GM12878 (cell line): ENCODE measurements at regions not wholly inside any gene's neighbourhood (a gene's known extent, or its start where the extent isn't known, plus 50 kb on each side); places are given as distances from the start of the nearest gene placed in this dataset.

Source experiments
- ATAC-seq: fragments of 200-7000 bp; cut with Tn5 transposase; 3 replicates; pipeline ENCODE4 v1.9.1; 2020; ENCODE audit warnings: mild to moderate bottlenecking, moderate library complexity
- BruUV-seq: library from RNA; stranded (reverse); fragments of 400-500 nt; replicated peaks from 2 replicates; lab custom pipeline; 2021; lab: Mats Ljungman, UMichigan
- CTCF ChIA-PET: fragments of 300-600 bp; sonication (Branson Sonifier 250); formaldehyde crosslinking; extraction: SDS; loops from one replicate; lab custom pipeline; 2021; ENCODE audit warnings: inconsistent platforms; lab: Yijun Ruan, JAX
- POLR2A ChIA-PET: fragments of 350-600 bp; formaldehyde crosslinking; extraction: SDS; loops from one replicate; lab custom pipeline; 2021; ENCODE audit warnings: inconsistent platforms; lab: Charles Lee
- RAD21 ChIA-PET: fragments of 300-600 bp; sonication (Branson Sonifier 250); formaldehyde crosslinking; loops from one replicate; lab custom pipeline; 2023; ENCODE audit warnings: antibody characterized with exemption; ENCODE audit not compliant: unreplicated experiment; lab: Charles Lee
- SMC1A ChIA-PET: fragments of 300-600 bp; sonication (Branson Sonifier 250); formaldehyde crosslinking; loops from one replicate; lab custom pipeline; 2023; ENCODE audit not compliant: unreplicated experiment, uncharacterized antibody; lab: Charles Lee
- DNase-seq: peaks from one replicate; pipeline ENCODE4 v3.0.0-alpha.2; 2011; ENCODE audit warnings: low read depth, low spot score
- FAIRE-seq: peaks from 3 replicates; lab custom pipeline; 2011; peaks lifted over from hg19 to GRCh38; lab: Jason Lieb, UNC
- H2AFZ ChIP-seq: 2 replicates; pipeline ENCODE4 v1.6.0; 2011; ENCODE audit warnings: low read depth, low read length, control low read depth; ENCODE audit not compliant: control insufficient read depth
- H3K27ac ChIP-seq: 2 replicates; pipeline ENCODE4 v1.5.1; 2011; ENCODE audit warnings: control low read depth; ENCODE audit not compliant: control insufficient read depth, insufficient read depth
- H3K27me3 ChIP-seq, 2 experiments: replicated peaks in 1 of 2; 2 replicates each; pipeline versions ENCODE4 v1.6.0 to v1.6.1; 2011; ENCODE audit warnings: low read length in 1 of 2; ENCODE audit not compliant: control insufficient read depth in 2 of 2, insufficient read depth in 2 of 2
- H3K36me3 ChIP-seq, 2 experiments: 2 replicates each; pipeline ENCODE4 v1.5.1; 2011; ENCODE audit warnings: low read length in 1 of 2; ENCODE audit not compliant: control insufficient read depth in 2 of 2, insufficient read depth in 2 of 2
- H3K4me1 ChIP-seq: 2 replicates; pipeline ENCODE4 v1.6.1; 2011; ENCODE audit warnings: mild to moderate bottlenecking, low read length, moderate library complexity, mixed read lengths; ENCODE audit not compliant: control insufficient read depth, insufficient read depth
- H3K4me2 ChIP-seq: 2 replicates; pipeline ENCODE4 v1.6.0; 2011; ENCODE audit warnings: control low read depth; ENCODE audit not compliant: control insufficient read depth, insufficient read depth
- H3K4me3 ChIP-seq: fragments of 200-600 bp; sonication (generic); 2 replicates; pipeline ENCODE4 v1.5.1; 2016
- H3K79me2 ChIP-seq: 2 replicates; pipeline ENCODE4 v1.6.0; 2011; ENCODE audit warnings: low read length; ENCODE audit not compliant: control insufficient read depth, insufficient read depth
- H3K9ac ChIP-seq: 2 replicates; pipeline ENCODE4 v1.8.0; 2011; ENCODE audit warnings: low read length, control low read depth, mixed read lengths; ENCODE audit not compliant: control insufficient read depth, insufficient read depth
- H3K9me3 ChIP-seq: replicated peaks from 3 replicates; pipeline ENCODE4 v1.5.1; 2011; ENCODE audit warnings: mild to moderate bottlenecking, low read length; ENCODE audit not compliant: control insufficient read depth, insufficient read depth
- H4K20me1 ChIP-seq: 2 replicates; pipeline ENCODE4 v1.6.0; 2011; ENCODE audit not compliant: control insufficient read depth, insufficient read depth
- ATF7 ChIP-seq: fragments of 450-650 bp; IDR thresholded peaks from 2 replicates; pipeline ENCODE4 v1.6.1; 2016; ENCODE audit warnings: low read depth, mild to moderate bottlenecking
- CBFB ChIP-seq: IDR thresholded peaks from 2 replicates; pipeline ENCODE4 v1.6.1; 2016; ENCODE audit warnings: antibody characterized with exemption, low read depth
- CREB1 ChIP-seq: IDR thresholded peaks from 2 replicates; pipeline ENCODE4 v1.6.1; 2012; ENCODE audit warnings: low read depth, mild to moderate bottlenecking, inconsistent platforms
- EZH2 ChIP-seq: IDR thresholded peaks from 2 replicates; pipeline ENCODE4 v1.6.1; 2012; ENCODE audit warnings: low read depth, mild to moderate bottlenecking, control low read depth, inconsistent platforms, low read length, borderline replicate concordance; ENCODE audit not compliant: control insufficient read depth
- FOXK2 ChIP-seq: fragments of 450-650 bp; IDR thresholded peaks from 2 replicates; pipeline ENCODE4 v1.6.1; 2017; ENCODE audit warnings: mild to moderate bottlenecking, moderate library complexity
- FOXM1 ChIP-seq: IDR thresholded peaks from 2 replicates; pipeline ENCODE4 v1.6.1; 2012; ENCODE audit warnings: low read depth, mild to moderate bottlenecking, inconsistent platforms, low read length, moderate library complexity
- IRF3 ChIP-seq: fragments of 450-650 bp; IDR thresholded peaks from 2 replicates; pipeline ENCODE4 v1.6.1; 2014; ENCODE audit warnings: mild to moderate bottlenecking
- MYB ChIP-seq: fragments of 150-350 bp; IDR thresholded peaks from 2 replicates; pipeline ENCODE4 v1.6.1; 2014; ENCODE audit warnings: mild to moderate bottlenecking, low read depth, low read length, borderline replicate concordance
- RAD51 ChIP-seq: fragments of 450-650 bp; IDR thresholded peaks from 2 replicates; pipeline ENCODE4 v1.6.1; 2016; ENCODE audit warnings: moderate library complexity, mild to moderate bottlenecking, inconsistent platforms
- SIN3A ChIP-seq: IDR thresholded peaks from 2 replicates; pipeline ENCODE4 v1.6.1; 2012; ENCODE audit warnings: low read depth, low read length, improper control_type of control experiment
- SMAD1 ChIP-seq: fragments of 450-650 bp; IDR thresholded peaks from 2 replicates; pipeline ENCODE4 v1.6.1; 2018; ENCODE audit warnings: mild to moderate bottlenecking, low read depth; ENCODE audit not compliant: partially characterized antibody
- SMARCA5 ChIP-seq: fragments of 450-650 bp; IDR thresholded peaks from 2 replicates; pipeline ENCODE4 v1.6.1; 2017; ENCODE audit warnings: mild to moderate bottlenecking
- TBL1XR1 ChIP-seq: IDR thresholded peaks from 2 replicates; pipeline ENCODE4 v1.6.1; 2012; ENCODE audit warnings: low read depth, low read length, improper control_type of control experiment
- WRNIP1 ChIP-seq: IDR thresholded peaks from 2 replicates; pipeline ENCODE4 v1.6.1; 2011; ENCODE audit warnings: low read depth, low read length, improper control_type of control experiment, borderline replicate concordance
- YY1 ChIP-seq: IDR thresholded peaks from 2 replicates; pipeline ENCODE4 v1.6.1; 2011; ENCODE audit warnings: low read depth, mild to moderate bottlenecking, low read length
- ZNF217 ChIP-seq: fragments of 450-650 bp; IDR thresholded peaks from 2 replicates; pipeline ENCODE4 v1.6.1; 2017; ENCODE audit warnings: antibody characterized with exemption, mild to moderate bottlenecking
- ZNF384 ChIP-seq: IDR thresholded peaks from 2 replicates; pipeline ENCODE4 v1.6.1; 2012; ENCODE audit warnings: low read depth, mild to moderate bottlenecking, low read length, improper control_type of control experiment, borderline replicate concordance
- WGBS: methylation state at CpG from one replicate; pipeline ENCODE4 v1.1.6; 2016; ENCODE audit warnings: low lambda C conversion rate; ENCODE audit not compliant: insufficient replicate concordance, insufficient coverage; ENCODE audit errors: missing lambda C conversion rate; 5-methylcytosine and 5-hydroxymethylcytosine counted together
- in situ Hi-C: fragments of 300-500 bp; cut with MboI; formaldehyde crosslinking; loops from 9 replicates; pipeline ENCODE4 v1.14.3; 2018; ENCODE audit warnings: mixed read lengths
- intact Hi-C: fragments of 100-400 bp; cut with micrococcal nuclease; formaldehyde crosslinking; loops from one replicate; pipeline ENCODE4 v1.14.2; 2022; ENCODE audit not compliant: unreplicated experiment
- TF ChIP-seq, protein P1 (sequence below): fragments of 450-650 bp; IDR thresholded peaks from 2 replicates; pipeline ENCODE4 v1.6.1; 2018; ENCODE audit warnings: borderline replicate concordance, mild to moderate bottlenecking; ENCODE audit not compliant: partially characterized antibody

GRCh38 chr4:36467670-36468069 is 186.3 kb downstream of the DTHD1 start:
- no peak overlapping the region for H3K4me2 ChIP-seq
- WGBS = 0% methylated on average over 2 of the region's 2 CpGs
- no peak overlapping the region for H2AFZ ChIP-seq
- DNase-seq = no peak
- no peak for FAIRE-seq
- ChIA-PET CTCF (interaction anchor here (0.6 kb wide), 1 partner anchor 84 kb away, joined by 3 read pairs; no protein-coding TSS in a partner anchor), SMC1A (interaction anchor here (0.6 to 3.0 kb wide), 3 partner anchors 9 to 224 kb away, joined by 4 to 12 read pairs (median 5); no protein-coding TSS in a partner anchor), RAD21 (no interaction called here), POLR2A (no interaction called here)
- in situ Hi-C loops (no loop called here), intact Hi-C loops (no loop called here)
- no peak overlapping the region for H3K27ac ChIP-seq
- no peaks in the 10 kb centered on the region for H4K20me1 ChIP-seq
- H3K9ac ChIP-seq = no peak overlapping the region
- H3K9me3 ChIP-seq = no peaks in the 10 kb centered on the region
- ATAC-seq = no peak
- H3K36me3 ChIP-seq = no peaks in the 10 kb centered on the region
- no peaks in the 10 kb centered on the region for H3K4me1 ChIP-seq
- BruUV-seq = no TSS peak
- no peaks in the 10 kb centered on the region for H3K79me2 ChIP-seq
- H3K4me3 ChIP-seq = no peak overlapping the region
- TF ChIP-seq MYB = no peak
- TF ChIP-seq ZNF217 = no peak
- no peak for TF ChIP-seq SMARCA5
- TF ChIP-seq FOXM1 = no peak
- no peak for TF ChIP-seq FOXK2
- no peak for TF ChIP-seq RAD51
- no peak for TF ChIP-seq WRNIP1
- TF ChIP-seq CREB1 = no peak
- no peak for TF ChIP-seq SMAD1
- TF ChIP-seq, protein P1, sequence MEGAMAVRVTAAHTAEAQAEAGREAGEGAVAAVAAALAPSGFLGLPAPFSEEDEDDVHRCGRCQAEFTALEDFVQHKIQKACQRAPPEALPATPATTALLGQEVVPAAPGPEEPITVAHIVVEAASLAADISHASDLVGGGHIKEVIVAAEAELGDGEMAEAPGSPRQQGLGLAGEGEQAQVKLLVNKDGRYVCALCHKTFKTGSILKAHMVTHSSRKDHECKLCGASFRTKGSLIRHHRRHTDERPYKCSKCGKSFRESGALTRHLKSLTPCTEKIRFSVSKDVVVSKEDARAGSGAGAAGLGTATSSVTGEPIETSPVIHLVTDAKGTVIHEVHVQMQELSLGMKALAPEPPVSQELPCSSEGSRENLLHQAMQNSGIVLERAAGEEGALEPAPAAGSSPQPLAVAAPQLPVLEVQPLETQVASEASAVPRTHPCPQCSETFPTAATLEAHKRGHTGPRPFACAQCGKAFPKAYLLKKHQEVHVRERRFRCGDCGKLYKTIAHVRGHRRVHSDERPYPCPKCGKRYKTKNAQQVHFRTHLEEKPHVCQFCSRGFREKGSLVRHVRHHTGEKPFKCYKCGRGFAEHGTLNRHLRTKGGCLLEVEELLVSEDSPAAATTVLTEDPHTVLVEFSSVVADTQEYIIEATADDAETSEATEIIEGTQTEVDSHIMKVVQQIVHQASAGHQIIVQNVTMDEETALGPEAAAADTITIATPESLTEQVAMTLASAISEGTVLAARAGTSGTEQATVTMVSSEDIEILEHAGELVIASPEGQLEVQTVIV = no peak
- no peak for TF ChIP-seq ZNF384
- no peak for TF ChIP-seq ATF7
- no peak for TF ChIP-seq YY1
- no peak for TF ChIP-seq CBFB
- no peak for TF ChIP-seq TBL1XR1
- TF ChIP-seq EZH2 = no peak
- TF ChIP-seq SIN3A = no peak
- TF ChIP-seq IRF3 = no peak
- H3K27me3 ChIP-seq = no peaks in the 10 kb centered on the region
